ENCODE measurements at regions not wholly inside any gene's neighbourhood (a gene's known extent, or its start where the extent isn't known, plus 50 kb on each side); places are given as distances from the start of the nearest gene placed in this dataset.

DNA sequence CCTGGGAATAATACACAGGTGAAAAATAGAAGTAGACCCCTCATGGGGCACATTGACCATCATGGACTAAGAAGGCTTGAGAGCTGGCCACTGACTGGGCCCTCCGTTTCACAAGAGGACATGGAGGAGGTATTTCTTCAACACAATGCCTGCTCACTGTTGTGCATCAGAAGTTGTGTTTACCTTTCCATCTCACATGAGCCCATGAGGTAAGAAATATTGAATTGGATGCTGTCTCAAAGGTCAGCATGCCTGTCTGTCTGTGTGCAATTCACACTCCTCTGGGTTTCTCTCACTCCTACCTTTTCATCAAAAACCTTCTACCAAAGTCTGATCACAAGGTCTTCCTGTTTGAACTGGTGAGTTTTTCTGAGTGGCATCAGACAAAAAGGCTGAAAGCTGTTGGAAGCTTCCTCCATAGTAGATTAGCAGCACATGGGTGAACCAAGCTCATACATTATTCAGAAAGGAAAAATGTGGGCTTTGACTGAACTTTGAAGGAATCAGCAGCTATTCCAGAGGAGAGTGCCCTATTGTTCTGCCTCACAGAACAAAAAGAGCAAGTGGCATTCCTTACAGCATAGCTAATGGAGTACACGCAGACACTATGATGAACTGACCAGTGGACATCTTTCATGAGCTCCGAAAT is 143.2 kb upstream of the RND3 start:
- H4K20me1 ChIP-seq (ENCODE audit: insufficient read depth, low read length): no peaks in the 10 kb centered on the region
- H3K27ac ChIP-seq (ENCODE audit: low read length): no peak overlapping the region
- no peaks in the 10 kb centered on the region for H3K9me3 ChIP-seq (ENCODE audit: insufficient read depth, low read length)
- no peaks in the 10 kb centered on the region for H3K27me3 ChIP-seq (ENCODE audit: low read depth, low read length)
- H3K36me3 ChIP-seq (replicated peaks; ENCODE audit: low read depth, low read length): no peaks in the 10 kb centered on the region
- H3K4me3 ChIP-seq (ENCODE audit: low read length): no peak overlapping the region
- no peaks in the 10 kb centered on the region for H3K4me1 ChIP-seq (ENCODE audit: low read length)
- no peak overlapping the region for H3K4me2 ChIP-seq (ENCODE audit: low read length)
- no peak overlapping the region for H2AFZ ChIP-seq (ENCODE audit: low read depth, low read length)
- no peak overlapping the region for H3K9ac ChIP-seq (ENCODE audit: low read length)
- H3K79me2 ChIP-seq (ENCODE audit: low read length): no peaks in the 10 kb centered on the region
- TF ChIP-seq, protein P1, sequence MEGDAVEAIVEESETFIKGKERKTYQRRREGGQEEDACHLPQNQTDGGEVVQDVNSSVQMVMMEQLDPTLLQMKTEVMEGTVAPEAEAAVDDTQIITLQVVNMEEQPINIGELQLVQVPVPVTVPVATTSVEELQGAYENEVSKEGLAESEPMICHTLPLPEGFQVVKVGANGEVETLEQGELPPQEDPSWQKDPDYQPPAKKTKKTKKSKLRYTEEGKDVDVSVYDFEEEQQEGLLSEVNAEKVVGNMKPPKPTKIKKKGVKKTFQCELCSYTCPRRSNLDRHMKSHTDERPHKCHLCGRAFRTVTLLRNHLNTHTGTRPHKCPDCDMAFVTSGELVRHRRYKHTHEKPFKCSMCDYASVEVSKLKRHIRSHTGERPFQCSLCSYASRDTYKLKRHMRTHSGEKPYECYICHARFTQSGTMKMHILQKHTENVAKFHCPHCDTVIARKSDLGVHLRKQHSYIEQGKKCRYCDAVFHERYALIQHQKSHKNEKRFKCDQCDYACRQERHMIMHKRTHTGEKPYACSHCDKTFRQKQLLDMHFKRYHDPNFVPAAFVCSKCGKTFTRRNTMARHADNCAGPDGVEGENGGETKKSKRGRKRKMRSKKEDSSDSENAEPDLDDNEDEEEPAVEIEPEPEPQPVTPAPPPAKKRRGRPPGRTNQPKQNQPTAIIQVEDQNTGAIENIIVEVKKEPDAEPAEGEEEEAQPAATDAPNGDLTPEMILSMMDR (IDR thresholded peaks at IDR 0.05; ENCODE audit: low read depth, low read length): no peak
- no peak for TF ChIP-seq EZH2phosphoT487 (IDR thresholded peaks at IDR 0.05; ENCODE audit: low read depth)

DNA sequence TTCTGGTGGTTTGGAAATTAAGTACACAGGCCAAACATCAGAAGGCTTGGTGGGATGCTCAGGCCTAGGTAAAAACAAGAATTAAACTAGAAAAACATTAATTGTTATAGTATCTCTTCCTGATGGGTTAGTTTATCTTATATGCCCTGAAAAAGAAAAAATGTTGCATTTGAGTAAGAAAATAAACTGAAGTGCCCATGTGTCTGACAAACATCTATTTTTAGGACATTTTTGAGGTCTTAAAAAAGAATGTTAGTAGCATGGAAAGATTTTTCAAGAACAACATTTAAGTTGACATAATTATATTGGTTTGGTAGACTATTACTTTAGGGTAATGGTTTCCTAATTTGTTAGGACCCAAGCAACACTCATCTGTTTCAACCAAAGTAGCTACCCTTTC is 140.1 kb upstream of the RND3 start:
- Histone ChIP-seq H3K27me3 (ENCODE audit: low read depth, low read length) (no peaks in the 10 kb centered on the region), H3K4me1 (ENCODE audit: low read length) (peaks cover 12% of the 10 kb centered on the region), H3K79me2 (ENCODE audit: low read length) (no peaks in the 10 kb centered on the region), H3K36me3 (replicated peaks; ENCODE audit: low read depth, low read length) (no peaks in the 10 kb centered on the region), H3K9me3 (ENCODE audit: insufficient read depth, low read length) (no peaks in the 10 kb centered on the region), H3K4me3 (ENCODE audit: low read length) (no peak overlapping the region), H3K9ac (ENCODE audit: low read length) (no peak overlapping the region), H3K4me2 (ENCODE audit: low read length) (no peak overlapping the region), H2AFZ (ENCODE audit: low read depth, low read length) (no peak overlapping the region), H4K20me1 (ENCODE audit: insufficient read depth, low read length) (no peaks in the 10 kb centered on the region), H3K27ac (ENCODE audit: low read length) (no peak overlapping the region)
- TF ChIP-seq EZH2phosphoT487 (IDR thresholded peaks at IDR 0.05; ENCODE audit: low read depth): no peak
- TF ChIP-seq, protein P1 (IDR thresholded peaks at IDR 0.05; ENCODE audit: low read depth, low read length): no peak

DNA sequence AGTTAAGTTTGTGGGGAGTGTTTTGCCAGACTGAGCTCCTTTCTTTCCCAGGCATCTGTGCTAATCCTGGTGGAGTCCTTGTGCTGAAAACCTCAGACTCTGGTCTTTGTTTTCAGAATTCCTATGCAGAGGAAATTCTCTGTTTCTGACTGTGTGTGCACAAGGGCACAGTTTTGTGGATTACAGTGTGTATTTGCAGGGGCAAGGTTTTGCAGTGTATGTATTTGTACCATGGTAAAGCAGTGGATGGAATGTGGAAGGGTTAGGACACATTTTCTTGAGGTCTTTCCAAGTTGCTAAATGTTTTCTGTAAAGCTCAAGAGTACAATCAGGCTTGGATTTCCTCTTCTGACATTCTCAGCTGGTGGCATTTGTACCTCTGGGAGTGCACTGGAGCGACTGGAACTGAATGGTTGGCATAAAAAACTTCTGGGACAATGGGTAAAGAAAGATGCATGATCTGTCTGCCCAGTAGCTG is 139.5 kb upstream of the RND3 start:
- TF ChIP-seq, protein P1 (IDR thresholded peaks at IDR 0.05; ENCODE audit: low read depth, low read length): no peak
- TF ChIP-seq EZH2phosphoT487 (IDR thresholded peaks at IDR 0.05; ENCODE audit: low read depth): no peak
- Histone ChIP-seq H3K27me3 (ENCODE audit: low read depth, low read length) (no peaks in the 10 kb centered on the region), H3K36me3 (replicated peaks; ENCODE audit: low read depth, low read length) (no peaks in the 10 kb centered on the region), H3K4me2 (ENCODE audit: low read length) (no peak overlapping the region), H3K9me3 (ENCODE audit: insufficient read depth, low read length) (no peaks in the 10 kb centered on the region), H2AFZ (ENCODE audit: low read depth, low read length) (no peak overlapping the region), H3K4me3 (ENCODE audit: low read length) (no peak overlapping the region), H3K79me2 (ENCODE audit: low read length) (no peaks in the 10 kb centered on the region), H3K9ac (ENCODE audit: low read length) (no peak overlapping the region), H3K27ac (ENCODE audit: low read length) (no peak overlapping the region), H3K4me1 (ENCODE audit: low read length) (peaks cover 12% of the 10 kb centered on the region), H4K20me1 (ENCODE audit: insufficient read depth, low read length) (no peaks in the 10 kb centered on the region)

DNA sequence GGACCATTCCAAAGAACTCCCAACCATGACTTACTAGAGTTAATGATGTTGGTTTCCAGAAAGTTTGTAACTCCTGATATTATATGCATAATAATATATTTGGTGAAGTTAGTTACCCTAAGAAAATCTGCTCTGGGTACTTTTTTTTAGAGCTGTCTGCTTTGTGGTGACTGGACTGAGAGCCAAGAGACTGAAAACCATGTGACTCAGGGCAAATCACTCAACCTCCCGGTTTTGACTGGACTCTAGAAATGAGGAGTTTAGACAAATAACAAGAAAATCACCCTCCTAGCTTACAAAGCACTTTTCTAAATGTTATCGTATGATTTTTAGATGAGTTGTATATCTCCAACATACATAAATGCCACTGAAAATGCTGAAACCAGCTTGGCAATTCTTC is 138.3 kb upstream of the RND3 start:
- no peak overlapping the region for H3K27ac ChIP-seq (ENCODE audit: low read length)
- no peak overlapping the region for H3K9ac ChIP-seq (ENCODE audit: low read length)
- no peaks in the 10 kb centered on the region for H3K27me3 ChIP-seq (ENCODE audit: low read depth, low read length)
- no peak overlapping the region for H2AFZ ChIP-seq (ENCODE audit: low read depth, low read length)
- no peaks in the 10 kb centered on the region for H3K79me2 ChIP-seq (ENCODE audit: low read length)
- H3K36me3 ChIP-seq (replicated peaks; ENCODE audit: low read depth, low read length): no peaks in the 10 kb centered on the region
- H3K4me3 ChIP-seq (ENCODE audit: low read length): no peak overlapping the region
- H4K20me1 ChIP-seq (ENCODE audit: insufficient read depth, low read length): no peaks in the 10 kb centered on the region
- no peaks in the 10 kb centered on the region for H3K9me3 ChIP-seq (ENCODE audit: insufficient read depth, low read length)
- TF ChIP-seq, protein P1 (IDR thresholded peaks at IDR 0.05; ENCODE audit: low read depth, low read length): no peak
- no peak for TF ChIP-seq EZH2phosphoT487 (IDR thresholded peaks at IDR 0.05; ENCODE audit: low read depth)
- H3K4me2 ChIP-seq (ENCODE audit: low read length): no peak overlapping the region
- H3K4me1 ChIP-seq (ENCODE audit: low read length): peaks cover 12% of the 10 kb centered on the region

All from OCI-LY3 (cell line).